ENCODE measurements at regions not wholly inside any gene's neighbourhood (a gene's known extent, or its start where the extent isn't known, plus 50 kb on each side); places are given as distances from the start of the nearest gene placed in this dataset.

- DNase-seq (ENCODE audit: low spot score) = no peak
These were observed 414.2 kb downstream of the TAF11L14 start for GRCh38 chr5:18048449-18048848.

- DNase-seq (ENCODE audit: low spot score) = no peak
These were observed 416.1 kb downstream of the TAF11L14 start for GRCh38 chr5:18050345-18050744.

- no peak for DNase-seq (ENCODE audit: low spot score)
These were observed 416.5 kb downstream of the TAF11L14 start for GRCh38 chr5:18050776-18051175.

- no peak for DNase-seq (ENCODE audit: low spot score)
These were observed 417.7 kb downstream of the TAF11L14 start for GRCh38 chr5:18051953-18052352.

- DNase-seq (ENCODE audit: low spot score) = no peak
These were observed 418.3 kb downstream of the TAF11L14 start for GRCh38 chr5:18052569-18052968.

- DNase-seq (ENCODE audit: low spot score) = no peak
These were observed 423.5 kb downstream of the TAF11L14 start for GRCh38 chr5:18057725-18058124.

GRCh38 chr5:18067615-18068014 is 433.4 kb downstream of the TAF11L14 start:
- DNase-seq (ENCODE audit: low spot score) = no peak

GRCh38 chr5:18068826-18069225 is 434.6 kb downstream of the TAF11L14 start:
- no peak for DNase-seq (ENCODE audit: low spot score)

- DNase-seq (ENCODE audit: low spot score) = no peak
These were observed 435.5 kb downstream of the TAF11L14 start for GRCh38 chr5:18069790-18070189.

GRCh38 chr5:18072600-18072999 is 438.3 kb downstream of the TAF11L14 start:
- DNase-seq (ENCODE audit: low spot score) = no peak

- DNase-seq (ENCODE audit: low spot score) = no peak
These were observed 440.7 kb downstream of the TAF11L14 start for GRCh38 chr5:18074961-18075360.

GRCh38 chr5:18078157-18078556 is 443.9 kb downstream of the TAF11L14 start:
- DNase-seq (ENCODE audit: low spot score) = no peak

- DNase-seq (ENCODE audit: low spot score) = no peak
These were observed 445.6 kb downstream of the TAF11L14 start for GRCh38 chr5:18079831-18080230.

GRCh38 chr5:18088020-18088579 is 453.8 kb downstream of the TAF11L14 start:
- no peak for DNase-seq (ENCODE audit: low spot score)

- no peak for DNase-seq (ENCODE audit: low spot score)
These were observed 455.9 kb downstream of the TAF11L14 start for GRCh38 chr5:18090177-18090576.

GRCh38 chr5:18091142-18091541 is 456.9 kb downstream of the TAF11L14 start:
- no peak for DNase-seq (ENCODE audit: low spot score)

GRCh38 chr5:18091758-18092157 is 457.5 kb downstream of the TAF11L14 start:
- no peak for DNase-seq (ENCODE audit: low spot score)

- DNase-seq (ENCODE audit: low spot score) = no peak
These were observed 460.8 kb downstream of the TAF11L14 start for GRCh38 chr5:18095061-18095460.

- no peak for DNase-seq (ENCODE audit: low spot score)
These were observed 463.6 kb downstream of the TAF11L14 start for GRCh38 chr5:18097817-18098216.

GRCh38 chr5:18098691-18099090 is 464.4 kb downstream of the TAF11L14 start:
- DNase-seq (ENCODE audit: low spot score) = no peak

GRCh38 chr5:18099261-18099660 is 465.0 kb downstream of the TAF11L14 start:
- DNase-seq (ENCODE audit: low spot score) = no peak

GRCh38 chr5:18101532-18101931 is 467.3 kb downstream of the TAF11L14 start:
- DNase-seq (ENCODE audit: low spot score) = no peak

GRCh38 chr5:18102733-18103132 is 468.5 kb downstream of the TAF11L14 start:
- DNase-seq (ENCODE audit: low spot score) = no peak

GRCh38 chr5:18105449-18105848 is 471.2 kb downstream of the TAF11L14 start:
- DNase-seq (ENCODE audit: low spot score) = no peak

Data from GM03348 (cell line).